CD1c-positive myeloid dendritic cell (primary cell): ENCODE measurements at regions not wholly inside any gene's neighbourhood (a gene's known extent, or its start where the extent isn't known, plus 50 kb on each side); places are given as distances from the start of the nearest gene placed in this dataset.
"Not testable (repeated sequence)": the region's sequence is repeated elsewhere in the genome, so short reads cannot be mapped to it uniquely, and the experiment has no call there.

Experiments used
- DNase-seq: peaks from one replicate; pipeline ENCODE4 v3.0.0-alpha.2; 2016; ENCODE audit errors: extremely low spot score

- no peak for DNase-seq
These were observed 437.8 kb upstream of the NPVF start for GRCh38 chr7:25665903-25666670.

DNA sequence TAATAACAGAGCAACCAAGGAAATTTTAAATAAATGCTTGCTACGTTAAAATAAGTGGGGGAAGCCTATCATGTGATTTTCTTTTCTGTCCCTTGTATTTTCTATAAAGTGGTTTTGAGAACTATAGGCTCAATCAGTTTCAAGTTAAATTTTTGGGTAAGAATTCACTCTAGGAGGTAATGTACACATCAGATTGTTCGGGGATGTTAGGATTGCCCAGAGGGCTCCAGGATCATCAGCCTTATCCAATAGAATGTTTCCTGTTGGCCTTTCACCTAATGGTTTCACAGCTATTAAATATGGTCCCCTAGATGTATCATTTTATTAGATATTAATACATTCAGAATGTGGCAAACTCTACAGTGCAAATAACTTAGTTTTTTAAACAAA is 438.4 kb upstream of the NPVF start:
- DNase-seq = no peak

GRCh38 chr7:25669281-25669781 is 441.0 kb upstream of the NPVF start:
- DNase-seq = no peak

DNA sequence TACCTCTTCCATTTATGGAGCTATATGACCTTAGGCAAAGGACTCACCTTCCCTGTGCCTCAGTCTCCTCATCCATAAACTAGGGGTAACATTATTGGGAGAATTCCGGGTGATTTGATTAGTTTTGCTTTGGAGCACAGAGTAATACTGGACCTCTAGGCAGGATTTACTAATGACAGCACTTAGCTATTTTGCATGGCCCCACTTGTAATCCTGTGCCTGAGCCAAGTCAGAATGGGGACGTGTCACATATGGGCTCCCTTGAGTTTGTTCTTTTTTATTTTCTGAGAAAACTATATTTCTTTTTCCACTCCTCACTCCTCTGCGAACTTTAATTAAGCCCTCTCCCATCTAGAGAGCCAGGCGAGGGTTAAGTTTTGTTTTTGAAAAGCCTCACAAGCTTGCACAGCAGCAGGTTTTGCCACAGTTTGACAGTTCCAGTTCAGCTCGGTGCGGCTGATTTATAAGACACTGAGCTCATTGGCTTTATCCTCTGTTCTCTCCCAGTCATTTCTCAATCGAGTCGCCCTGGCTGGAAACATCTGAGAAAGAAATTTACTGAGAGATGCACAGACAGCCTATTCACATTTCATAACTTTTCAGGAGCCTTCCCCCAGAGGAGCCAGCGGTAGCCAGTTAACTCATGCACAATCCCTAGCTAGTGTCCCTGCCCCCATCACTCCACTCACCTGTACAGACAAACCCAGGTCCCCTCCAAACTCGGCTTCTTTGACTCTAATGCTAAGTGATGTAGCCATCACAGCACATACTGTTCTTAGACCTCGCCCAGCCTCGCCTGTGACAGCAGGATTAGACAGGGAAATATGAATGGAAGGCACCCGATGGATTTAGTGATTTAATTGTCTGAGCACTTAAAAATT is 441.9 kb upstream of the NPVF start:
- DNase-seq = no peak

DNA sequence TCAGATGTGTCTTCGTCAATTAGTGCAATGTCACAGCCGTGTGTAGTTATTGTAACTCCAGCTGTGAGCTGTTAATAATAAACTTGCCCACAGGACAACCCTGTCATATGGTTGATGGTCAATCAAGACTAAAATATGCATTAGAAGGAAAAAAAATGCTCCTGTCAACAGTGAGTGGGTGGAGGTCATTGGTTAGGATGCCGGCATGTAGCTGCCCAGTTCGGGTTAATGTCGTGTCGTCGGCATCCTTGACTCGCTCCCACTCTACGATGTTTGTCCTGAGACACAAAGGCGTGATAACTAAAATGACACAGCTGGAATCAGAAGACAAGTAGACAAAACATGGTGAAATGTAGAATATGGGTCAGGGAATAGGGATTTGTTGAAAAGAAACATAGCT is 442.8 kb upstream of the NPVF start:
- no peak for DNase-seq

- no peak for DNase-seq
These were observed 444.2 kb upstream of the NPVF start for GRCh38 chr7:25672496-25672895.

GRCh38 chr7:25675789-25676474 is 447.6 kb upstream of the NPVF start:
- DNase-seq = no peak

DNA sequence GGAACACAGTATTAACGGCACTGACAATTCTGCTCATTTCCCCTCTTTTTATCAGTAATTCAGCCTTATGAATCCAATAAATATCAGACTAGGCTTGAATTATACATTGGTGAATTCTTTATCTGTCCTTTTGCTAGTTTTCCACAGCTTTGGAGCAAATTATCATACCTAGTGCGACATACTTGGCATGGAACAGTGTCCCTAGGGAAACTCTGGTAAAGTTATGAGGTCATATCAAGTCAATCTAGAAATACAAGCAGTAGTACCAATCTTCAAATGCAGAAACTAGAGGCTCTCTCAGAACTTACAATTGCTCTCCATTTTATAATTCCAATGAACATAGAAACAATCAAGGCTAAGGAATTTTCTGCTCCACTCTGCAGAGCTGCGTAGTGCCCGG is 449.3 kb upstream of the NPVF start:
- no peak for DNase-seq

GRCh38 chr7:25678215-25678614 is 449.9 kb upstream of the NPVF start:
- DNase-seq = no peak

DNA sequence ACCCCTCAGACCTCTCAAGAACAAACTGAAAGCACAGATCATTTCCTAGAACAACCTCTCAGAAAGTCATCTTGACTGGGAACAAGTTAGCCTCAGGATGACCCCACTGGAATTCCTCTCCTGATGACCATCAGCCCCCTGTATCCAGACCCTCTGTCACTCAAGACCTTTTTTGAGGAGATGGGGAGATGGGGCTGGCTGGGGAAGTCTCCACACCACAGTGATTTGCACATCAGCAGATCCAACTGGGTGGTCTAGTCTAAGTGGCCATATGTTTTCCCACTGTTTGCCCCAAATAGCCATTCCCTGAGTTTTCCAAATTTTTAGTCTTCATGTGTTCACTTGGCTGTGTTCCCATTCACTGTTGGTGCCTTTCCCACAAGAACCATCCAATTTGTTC is 452.4 kb upstream of the NPVF start:
- DNase-seq = no peak

- no peak for DNase-seq
These were observed 456.1 kb upstream of the NPVF start for GRCh38 chr7:25684360-25684759.

DNA sequence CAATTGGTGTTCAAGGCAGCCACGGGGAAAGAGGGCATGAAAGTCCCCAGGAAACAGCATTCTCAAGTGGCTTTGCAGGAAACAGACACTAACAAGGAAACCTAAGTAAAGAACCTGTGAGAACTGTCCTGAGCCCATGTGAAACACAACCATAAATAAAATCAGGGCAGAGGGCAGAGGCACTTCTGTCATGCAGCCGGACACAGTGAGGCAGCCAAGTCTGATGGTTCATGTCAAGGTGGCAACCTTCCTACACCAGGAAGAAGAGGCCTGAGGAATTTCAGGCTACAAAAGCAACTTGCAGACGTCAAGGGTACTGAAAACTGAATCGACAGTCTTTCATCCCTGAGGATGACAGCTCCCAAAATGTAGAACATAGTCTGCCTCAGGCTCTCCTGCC is 458.2 kb upstream of the NPVF start:
- no peak for DNase-seq

DNA sequence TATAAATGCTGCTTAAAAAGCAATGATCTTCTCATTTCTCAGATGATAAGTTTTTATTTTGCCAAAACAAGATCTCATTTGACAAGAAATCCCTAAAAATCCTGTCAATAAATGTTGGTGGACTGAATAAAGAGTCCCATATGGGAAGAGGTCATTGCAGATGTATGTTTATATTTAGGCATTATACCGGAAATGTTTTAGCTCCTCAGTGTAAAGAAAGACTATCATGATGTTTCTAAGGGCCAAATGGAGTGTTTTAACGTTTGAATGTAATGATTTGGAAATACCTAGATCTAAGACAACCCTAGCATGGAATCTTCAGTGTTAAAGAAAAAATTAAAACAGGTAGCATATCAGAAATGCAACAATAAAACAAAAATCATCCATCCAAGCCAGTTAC is 457.8 kb upstream of the NFE2L3 start:
- DNase-seq = no peak

GRCh38 chr7:25694699-25695098 is 457.3 kb upstream of the NFE2L3 start:
- no peak for DNase-seq

- no peak for DNase-seq
These were observed 455.4 kb upstream of the NFE2L3 start for GRCh38 chr7:25696571-25696970.

- no peak for DNase-seq
These were observed 453.4 kb upstream of the NFE2L3 start for GRCh38 chr7:25698451-25699113.

GRCh38 chr7:25700141-25700540 is 451.9 kb upstream of the NFE2L3 start:
- not testable (repeated sequence) for DNase-seq

DNA sequence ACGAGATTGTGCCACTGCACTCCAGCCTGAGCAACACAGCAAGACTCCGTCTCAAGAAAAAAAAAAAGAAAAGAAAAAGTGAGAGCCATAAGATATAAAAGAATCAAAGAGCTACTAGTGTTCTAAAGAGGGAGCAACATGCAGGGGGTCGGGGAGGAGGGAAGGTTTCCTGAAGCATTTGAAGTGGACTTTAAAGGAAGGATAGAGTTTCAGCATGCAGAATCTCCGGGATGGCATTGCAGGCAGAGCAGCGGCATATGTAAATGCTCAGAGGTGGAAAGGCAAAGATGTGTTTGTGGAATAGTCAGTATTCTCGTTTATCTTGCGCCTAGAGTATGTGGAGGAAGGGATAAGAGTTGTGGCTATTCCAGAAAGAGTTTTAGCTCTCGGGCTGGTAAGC is 447.6 kb upstream of the NFE2L3 start:
- DNase-seq = no peak

DNA sequence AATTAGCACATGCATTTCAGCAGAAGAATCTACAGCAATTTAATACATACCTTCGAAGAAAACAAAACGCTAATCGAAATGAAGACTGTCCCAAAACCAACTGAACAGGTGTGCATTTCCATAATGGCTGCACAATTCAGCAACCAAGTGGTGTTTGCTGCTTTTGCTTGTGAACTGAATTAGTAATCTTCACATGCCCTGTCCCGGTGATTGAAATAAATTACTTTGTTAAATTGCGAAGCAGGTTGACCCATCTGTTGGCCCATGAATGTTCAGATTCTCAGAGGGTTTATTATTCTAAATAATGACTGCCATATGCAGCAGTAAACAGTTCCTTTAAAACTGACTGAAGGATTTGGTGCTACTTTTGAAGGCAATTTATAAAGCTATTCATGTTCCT is 445.2 kb upstream of the NFE2L3 start:
- no peak for DNase-seq

- no peak for DNase-seq
These were observed 444.0 kb upstream of the NFE2L3 start for GRCh38 chr7:25707768-25708620.

DNA sequence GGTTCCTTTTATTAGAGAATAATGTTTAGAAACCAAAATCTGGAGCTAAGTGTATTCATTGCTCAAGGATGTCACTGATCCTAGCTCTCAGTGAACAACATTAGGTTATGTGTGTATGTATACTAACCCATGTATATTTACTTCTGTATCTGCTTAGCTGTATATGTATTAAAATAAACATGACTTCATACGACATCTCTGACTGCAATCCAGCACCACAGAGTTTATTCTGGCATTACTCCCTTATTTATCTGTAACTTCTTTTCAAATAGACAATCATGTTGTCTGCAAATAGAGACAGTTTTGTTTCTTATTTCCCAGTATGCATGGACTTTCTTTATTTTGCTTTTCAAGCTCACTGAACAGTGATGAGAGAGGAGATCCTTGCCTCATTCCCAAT is 441.0 kb upstream of the NFE2L3 start:
- no peak for DNase-seq
